Neuronal stem cell (in vitro differentiated cells): ENCODE measurements at regions not wholly inside any gene's neighbourhood (a gene's known extent, or its start where the extent isn't known, plus 50 kb on each side); places are given as distances from the start of the nearest gene placed in this dataset.

Experiments used
- DNase-seq: peaks from one replicate; pipeline ENCODE4 v3.0.0-alpha.2; 2013; ENCODE audit warnings: low spot score
- H2AFZ ChIP-seq: one replicate; pipeline ENCODE4 v1.6.1; 2013; ENCODE audit warnings: mild to moderate bottlenecking, low read length, inconsistent platforms
- H2AK5ac ChIP-seq: 2 replicates; pipeline ENCODE4 v1.6.1; 2013; ENCODE audit warnings: low read depth, mild to moderate bottlenecking, inconsistent platforms, low read length, moderate library complexity, mixed read lengths
- H2BK120ac ChIP-seq: 2 replicates; pipeline ENCODE4 v1.6.1; 2013; ENCODE audit warnings: low read depth, mild to moderate bottlenecking, inconsistent platforms, low read length, moderate library complexity, mixed read lengths
- H2BK12ac ChIP-seq: one replicate; pipeline ENCODE4 v1.6.1; 2013; ENCODE audit warnings: low read length, inconsistent platforms
- H2BK15ac ChIP-seq: 2 replicates; pipeline ENCODE4 v1.6.1; 2013; ENCODE audit warnings: mild to moderate bottlenecking, low read length, inconsistent platforms, mixed read lengths
- H2BK5ac ChIP-seq: one replicate; pipeline ENCODE4 v1.6.1; 2013; ENCODE audit warnings: inconsistent platforms, mild to moderate bottlenecking, low read length, moderate library complexity
- H3K14ac ChIP-seq: one replicate; pipeline ENCODE4 v1.6.1; 2013; ENCODE audit warnings: low read length, inconsistent platforms
- H3K18ac ChIP-seq: 2 replicates; pipeline ENCODE4 v1.6.1; 2013; ENCODE audit warnings: low read length, inconsistent platforms
- H3K23ac ChIP-seq: 2 replicates; pipeline ENCODE4 v1.6.1; 2013; ENCODE audit warnings: low read depth, mild to moderate bottlenecking, mixed read lengths, low read length, inconsistent platforms; ENCODE audit not compliant: poor library complexity
- H3K27ac ChIP-seq: replicated peaks from 3 replicates; pipeline ENCODE4 v1.5.1; 2013; ENCODE audit warnings: low read length, inconsistent platforms
- H3K27me3 ChIP-seq, 3 experiments: 2 replicates each; pipeline ENCODE4 v1.6.1; 2013; ENCODE audit warnings: low read length in 3 of 3, mild to moderate bottlenecking in 2 of 3, inconsistent platforms in 1 of 3, low read depth in 1 of 3, mixed read lengths in 1 of 3, moderate library complexity in 1 of 3; ENCODE audit not compliant: control insufficient read depth in 3 of 3, insufficient read depth in 3 of 3
- H3K36me3 ChIP-seq, 2 donors: replicated peaks in 1 of 2; 2 replicates each; pipeline ENCODE4 v1.6.1; 2013; ENCODE audit warnings: low read length in 2 of 2; ENCODE audit not compliant: control insufficient read depth in 2 of 2, insufficient read depth in 2 of 2
- H3K4ac ChIP-seq: 2 replicates; pipeline ENCODE4 v1.6.1; 2013; ENCODE audit warnings: inconsistent platforms, mild to moderate bottlenecking, low read length, moderate library complexity
- H3K4me1 ChIP-seq, 2 donors: 1 replicate in 1 of 2; 2 replicates in 1 of 2; pipeline ENCODE4 v1.6.1; 2013; ENCODE audit warnings: low read length in 2 of 2, low read depth in 1 of 2; ENCODE audit not compliant: control insufficient read depth in 2 of 2, insufficient read depth in 1 of 2
- H3K4me2 ChIP-seq: one replicate; pipeline ENCODE4 v1.6.1; 2013; ENCODE audit warnings: mild to moderate bottlenecking, low read length, inconsistent platforms; ENCODE audit not compliant: insufficient read depth, poor library complexity, severe bottlenecking
- H3K4me3 ChIP-seq, 2 donors: 2 replicates each; pipeline ENCODE4 v1.5.1; 2013; ENCODE audit warnings: low read length in 2 of 2, mild to moderate bottlenecking in 2 of 2, inconsistent platforms in 1 of 2, moderate library complexity in 1 of 2
- H3K79me1 ChIP-seq: one replicate; pipeline ENCODE4 v1.6.1; 2013; ENCODE audit warnings: low read depth, mild to moderate bottlenecking, inconsistent platforms, low read length, moderate library complexity
- H3K9ac ChIP-seq: one replicate; pipeline ENCODE4 v1.6.1; 2013; ENCODE audit warnings: mild to moderate bottlenecking, low read depth, low read length, inconsistent platforms; ENCODE audit not compliant: poor library complexity
- H3K9me3 ChIP-seq, 2 donors: replicated peaks in 1 of 2; 2 replicates each; pipeline versions ENCODE3 to v1.6.1; 2013; ENCODE audit warnings: low read length in 2 of 2, mild to moderate bottlenecking in 2 of 2, inconsistent platforms in 1 of 2, low read depth in 1 of 2, mixed read lengths in 1 of 2, moderate library complexity in 1 of 2; ENCODE audit not compliant: control insufficient read depth in 2 of 2, insufficient read depth in 1 of 2
- H4K8ac ChIP-seq: one replicate; pipeline ENCODE4 v1.6.1; 2013; ENCODE audit warnings: low read depth, mild to moderate bottlenecking, inconsistent platforms, low read length, moderate library complexity
- H4K91ac ChIP-seq: one replicate; pipeline ENCODE4 v1.6.1; 2013; ENCODE audit warnings: low read length, low read depth, mild to moderate bottlenecking, inconsistent platforms; ENCODE audit not compliant: poor library complexity
- WGBS, 2 donors: extraction: QIAGEN DNeasy Blood & Tissue Kit; methylation state at CpG; one replicate each; pipeline ENCODE4 v1.1.7; 2013; ENCODE audit warnings: missing lambda C conversion rate in 2 of 2, mixed read lengths in 1 of 2; ENCODE audit not compliant: insufficient read length in 2 of 2, insufficient replicate concordance in 1 of 2; ENCODE audit errors: extremely low coverage in 2 of 2; 5-methylcytosine and 5-hydroxymethylcytosine counted together

GRCh38 chr15:85937661-85938060, 142.0 kb upstream of the AGBL1 start:
- no peak overlapping the region for H3K4ac ChIP-seq
- no CpG with 5 or more reads among the region's 4 CpGs for WGBS, 2 donors
- no peak overlapping the region for H4K8ac ChIP-seq
- H2BK5ac ChIP-seq, result no peak overlapping the region
- no peak overlapping the region for H3K18ac ChIP-seq
- no peaks in the 10 kb centered on the region for H3K4me1 ChIP-seq
- DNase-seq, result no peak
- no peak overlapping the region for H2BK120ac ChIP-seq
- no peak overlapping the region for H4K91ac ChIP-seq
- no peak overlapping the region for H3K4me3 ChIP-seq
- H2BK12ac ChIP-seq, result no peak overlapping the region
- H3K79me1 ChIP-seq, result no peaks in the 10 kb centered on the region
- no peaks in the 10 kb centered on the region for H3K27me3 ChIP-seq
- H3K23ac ChIP-seq, result no peak overlapping the region
- H3K27ac ChIP-seq, result no peak overlapping the region
- H3K36me3 ChIP-seq, result no peaks in the 10 kb centered on the region
- H3K14ac ChIP-seq, result no peak overlapping the region
- no peak overlapping the region for H2AK5ac ChIP-seq
- H3K9me3 ChIP-seq, result no peaks in the 10 kb centered on the region
- H3K9ac ChIP-seq, result no peak overlapping the region
- no peak overlapping the region for H2BK15ac ChIP-seq
- no peak overlapping the region for H3K4me2 ChIP-seq
- no peak overlapping the region for H2AFZ ChIP-seq

- Histone ChIP-seq H3K27me3 (no peaks in the 10 kb centered on the region), H3K4me2 (no peak overlapping the region), H3K9me3 (no peaks in the 10 kb centered on the region), H2BK5ac (no peak overlapping the region), H2BK120ac (no peak overlapping the region), H3K23ac (no peak overlapping the region), H3K9ac (no peak overlapping the region), H2AK5ac (no peak overlapping the region), H3K4ac (no peak overlapping the region), H3K14ac (no peak overlapping the region), H3K18ac (no peak overlapping the region), H4K8ac (no peak overlapping the region), H3K4me1 (no peaks in the 10 kb centered on the region), H3K36me3 (no peaks in the 10 kb centered on the region), H4K91ac (no peak overlapping the region), H2BK12ac (no peak overlapping the region), H2AFZ (no peak overlapping the region), H3K4me3 (no peak overlapping the region), H3K27ac (no peak overlapping the region), H2BK15ac (no peak overlapping the region), H3K79me1 (no peaks in the 10 kb centered on the region)
- WGBS, 2 donors, result no CpG with 5 or more reads among the region's 2 CpGs
- DNase-seq, result no peak
Measured at GRCh38 chr15:85941186-85941855, 138.3 kb upstream of the AGBL1 start.

- Histone ChIP-seq H3K27ac (no peak overlapping the region), H3K79me1 (no peaks in the 10 kb centered on the region), H3K9ac (no peak overlapping the region), H3K9me3 (no peaks in the 10 kb centered on the region), H4K8ac (no peak overlapping the region), H3K4me2 (no peak overlapping the region), H3K27me3 (no peaks in the 10 kb centered on the region), H3K18ac (no peak overlapping the region), H2AFZ (no peak overlapping the region), H3K23ac (no peak overlapping the region), H2BK120ac (no peak overlapping the region), H3K4ac (no peak overlapping the region), H2BK15ac (no peak overlapping the region), H3K14ac (no peak overlapping the region), H3K4me1 (no peaks in the 10 kb centered on the region), H4K91ac (no peak overlapping the region), H3K36me3 (no peaks in the 10 kb centered on the region), H2AK5ac (no peak overlapping the region), H2BK12ac (no peak overlapping the region), H2BK5ac (no peak overlapping the region), H3K4me3 (no peak overlapping the region)
- WGBS, 2 donors, result no CpG with 5 or more reads among the region's 5 CpGs
- no peak for DNase-seq
Measured at GRCh38 chr15:85942632-85943031, 137.0 kb upstream of the AGBL1 start.

- H3K23ac ChIP-seq, result no peak overlapping the region
- no peak overlapping the region for H3K27ac ChIP-seq
- H3K9ac ChIP-seq, result no peak overlapping the region
- H2BK5ac ChIP-seq, result no peak overlapping the region
- no peak overlapping the region for H3K18ac ChIP-seq
- DNase-seq, result no peak
- H4K91ac ChIP-seq, result no peak overlapping the region
- H2BK15ac ChIP-seq, result no peak overlapping the region
- H3K36me3 ChIP-seq, result no peaks in the 10 kb centered on the region
- no peak overlapping the region for H2BK12ac ChIP-seq
- no peaks in the 10 kb centered on the region for H3K4me1 ChIP-seq
- H3K79me1 ChIP-seq, result no peaks in the 10 kb centered on the region
- no peak overlapping the region for H2BK120ac ChIP-seq
- H2AFZ ChIP-seq, result no peak overlapping the region
- H3K14ac ChIP-seq, result no peak overlapping the region
- H3K9me3 ChIP-seq, result no peaks in the 10 kb centered on the region
- no peak overlapping the region for H2AK5ac ChIP-seq
- no peak overlapping the region for H3K4me3 ChIP-seq
- no peak overlapping the region for H3K4me2 ChIP-seq
- no peaks in the 10 kb centered on the region for H3K27me3 ChIP-seq
- WGBS, 2 donors, result no CpG with 5 or more reads among the region's 4 CpGs
- H3K4ac ChIP-seq, result no peak overlapping the region
- H4K8ac ChIP-seq, result no peak overlapping the region
Measured at GRCh38 chr15:85943151-85943550, 136.5 kb upstream of the AGBL1 start.
